Lung (tissue), 11 donors: ENCODE measurements at regions not wholly inside any gene's neighbourhood (a gene's known extent, or its start where the extent isn't known, plus 50 kb on each side); places are given as distances from the start of the nearest gene placed in this dataset.

Experiments
- ATAC-seq: fragments of 200-7000 bp; cut with Tn5 transposase; one replicate; pipeline ENCODE4 v1.9.1; 2020; ENCODE audit warnings: moderate number of reproducible peaks; ENCODE audit not compliant: insufficient read depth, low FRiP score
- DNase-seq, 3 donors: peaks; one replicate each; pipeline ENCODE4 v3.0.0-alpha.2; 2013 to 2017
- H3K27ac ChIP-seq, 2 donors: one replicate each; pipeline ENCODE4 v1.5.1; 2013; ENCODE audit warnings: mild to moderate bottlenecking in 2 of 2, moderate library complexity in 2 of 2, control low read depth in 1 of 2, inconsistent platforms in 1 of 2, low read depth in 1 of 2, low read length in 1 of 2
- H3K27me3 ChIP-seq, 3 donors: one replicate each; pipeline ENCODE4 v1.5.1; 2013; ENCODE audit warnings: low read length in 2 of 3; ENCODE audit not compliant: control insufficient read depth in 3 of 3, insufficient read depth in 3 of 3
- H3K36me3 ChIP-seq, 4 donors: one replicate each; pipeline ENCODE4 v1.5.1; 2013; ENCODE audit warnings: low read length in 4 of 4, mild to moderate bottlenecking in 1 of 4, moderate library complexity in 1 of 4; ENCODE audit not compliant: control insufficient read depth in 4 of 4, insufficient read depth in 4 of 4
- H3K4me1 ChIP-seq, 5 donors: one replicate each; pipeline ENCODE4 v1.5.1; 2013; ENCODE audit warnings: low read length in 5 of 5, mild to moderate bottlenecking in 2 of 5, moderate library complexity in 1 of 5; ENCODE audit not compliant: control insufficient read depth in 5 of 5, insufficient read depth in 5 of 5
- H3K4me3 ChIP-seq: one replicate; pipeline ENCODE4 v1.5.1; 2013; ENCODE audit warnings: mild to moderate bottlenecking, control low read depth, moderate library complexity
- H3K9ac ChIP-seq, 2 donors: one replicate each; pipeline ENCODE4 v1.5.1; 2013; ENCODE audit warnings: low read length in 2 of 2, control low read depth in 1 of 2; ENCODE audit not compliant: insufficient read depth in 1 of 2
- H3K9me3 ChIP-seq, 4 donors: one replicate each; pipeline ENCODE4 v1.5.1; 2013; ENCODE audit warnings: low read length in 3 of 4, mild to moderate bottlenecking in 1 of 4, moderate library complexity in 1 of 4; ENCODE audit not compliant: control insufficient read depth in 4 of 4, insufficient read depth in 3 of 4
- CTCF ChIP-seq: IDR thresholded peaks from 2 replicates; pipeline ENCODE4 v1.5.1; 2012; ENCODE audit warnings: mild to moderate bottlenecking; ENCODE audit errors: control extremely low read depth, extremely low read depth
- WGBS, 2 donors: extraction: QIAGEN DNeasy Blood & Tissue Kit; methylation state at CpG; one replicate each; pipeline ENCODE4 v1.1.7; 2013; 5-methylcytosine and 5-hydroxymethylcytosine counted together
- donor health status: control.
- donor health status: control.
- donor health status: Bipolar disorder and iron deficiency.
- donor health status: healthy.
- donor health status: DM: yes; HTN: yes; CAD: no.

GRCh38 chr5:36370073-36370472 is 68.4 kb upstream of the RANBP3L start:
- H3K36me3 ChIP-seq, result no peaks in the 10 kb centered on the region
- WGBS, 2 donors, result 63 to 70% methylated on average over 2 of the region's 2 CpGs
- no peaks in the 10 kb centered on the region for H3K27me3 ChIP-seq
- no peaks in the 10 kb centered on the region for H3K9me3 ChIP-seq
- no peak for TF ChIP-seq CTCF
- no peak overlapping the region for H3K4me3 ChIP-seq
- DNase-seq (no peak), ATAC-seq (no peak)
- H3K4me1 ChIP-seq, result peaks cover 0 to 5% (median 4%) of the 10 kb centered on the region in 5 donors
- H3K9ac ChIP-seq, result no peak overlapping the region
- no peak overlapping the region for H3K27ac ChIP-seq

DNA sequence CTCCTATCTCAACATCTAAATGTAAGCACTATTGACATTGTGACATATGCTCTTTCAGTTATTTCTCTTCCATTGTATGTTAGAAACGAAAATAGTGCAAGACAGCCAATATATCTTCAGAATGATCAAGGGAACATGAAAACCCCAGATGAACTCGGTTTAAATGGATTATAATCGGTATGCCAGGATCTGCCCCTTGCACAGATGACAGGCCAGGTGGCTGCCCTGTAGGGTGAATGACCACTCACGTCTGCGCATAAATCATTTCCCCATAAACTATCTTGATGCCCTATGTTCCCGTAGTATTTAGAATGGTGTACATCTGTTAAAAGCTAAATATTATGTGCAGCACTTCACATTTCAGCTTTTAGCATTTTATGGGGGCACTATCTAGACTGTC is 69.7 kb upstream of the RANBP3L start:
- H3K27me3 ChIP-seq, result no peaks in the 10 kb centered on the region
- H3K4me1 ChIP-seq, result peaks cover 0 to 5% (median 4%) of the 10 kb centered on the region in 5 donors
- H3K36me3 ChIP-seq, result no peaks in the 10 kb centered on the region
- no peak for ATAC-seq
- no peak for DNase-seq
- WGBS, 2 donors, result 67 to 73% methylated on average over 6 of the region's 6 CpGs
- no peak overlapping the region for H3K4me3 ChIP-seq
- no peak overlapping the region for H3K9ac ChIP-seq
- no peak overlapping the region for H3K27ac ChIP-seq
- TF ChIP-seq CTCF, result no peak
- H3K9me3 ChIP-seq, result no peaks in the 10 kb centered on the region

DNA sequence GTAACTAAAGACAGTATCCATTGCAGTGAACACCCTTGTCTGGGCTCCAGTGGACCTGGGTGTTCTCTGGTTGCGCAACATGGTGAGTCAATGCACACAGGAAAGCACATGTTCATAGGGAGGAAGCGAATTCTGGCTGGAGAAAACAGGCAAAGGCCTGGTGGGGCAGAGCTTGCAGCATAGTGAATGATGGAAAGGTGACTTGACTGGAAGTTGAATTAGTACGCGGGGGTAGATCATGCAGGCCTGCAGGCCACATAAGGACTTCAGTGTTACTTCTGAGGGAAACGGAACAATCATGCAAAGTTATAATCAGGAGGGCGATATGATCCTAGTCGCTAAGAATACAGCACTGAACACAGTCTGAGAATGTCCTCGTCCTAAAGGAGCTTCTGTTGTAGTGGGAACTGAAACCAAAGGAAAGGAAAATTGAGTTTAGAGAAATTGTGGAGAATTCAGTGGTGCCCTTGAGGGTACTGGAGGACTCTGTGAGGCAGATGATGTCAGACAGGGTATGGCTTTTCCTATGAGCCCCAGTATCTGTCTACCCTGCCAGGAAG is 71.9 kb upstream of the RANBP3L start:
- no peak overlapping the region for H3K9ac ChIP-seq
- no peak for TF ChIP-seq CTCF
- WGBS, 2 donors, result 52 to 65% methylated on average over 8 of the region's 8 CpGs
- peaks cover 0 to 5% (median 0%) of the 10 kb centered on the region in 5 donors for H3K4me1 ChIP-seq
- H3K4me3 ChIP-seq, result no peak overlapping the region
- H3K9me3 ChIP-seq, result no peaks in the 10 kb centered on the region
- H3K27me3 ChIP-seq, result no peaks in the 10 kb centered on the region
- DNase-seq, result no peak
- peak overlapping the region in 1 of 2 donors; percentile 47 for H3K27ac ChIP-seq
- peak; percentile 58 for ATAC-seq
- no peaks in the 10 kb centered on the region for H3K36me3 ChIP-seq

DNA sequence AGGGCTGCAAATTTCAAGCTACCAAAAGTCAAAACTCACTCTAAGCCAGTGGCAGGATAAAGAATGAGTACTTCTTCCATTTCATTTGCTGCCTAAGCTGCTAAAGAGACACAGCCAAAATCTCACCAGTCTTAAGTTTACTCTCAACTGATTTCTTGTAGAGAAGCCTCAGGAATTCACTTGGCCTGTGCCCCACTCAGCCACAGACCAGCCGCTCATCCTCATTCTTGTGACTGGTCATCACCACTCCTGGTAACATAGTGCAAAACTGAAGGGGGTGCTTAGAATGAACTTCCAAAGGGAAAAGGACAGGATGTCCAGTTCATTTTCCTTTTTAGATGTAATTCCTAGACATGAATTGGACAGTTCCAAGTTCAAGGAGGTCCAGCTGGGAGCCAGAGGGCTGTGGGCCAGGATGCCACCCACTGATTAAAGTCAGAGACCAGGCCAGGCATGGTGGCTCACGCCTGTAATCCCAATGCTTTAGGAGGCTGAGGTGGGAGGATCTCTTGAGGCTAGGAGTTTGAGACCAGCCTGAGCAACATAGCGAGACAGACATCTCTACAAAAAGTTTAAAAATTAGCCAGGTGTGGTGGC is 72.7 kb upstream of the RANBP3L start:
- no peak for TF ChIP-seq CTCF
- H3K4me3 ChIP-seq, result no peak overlapping the region
- H3K27me3 ChIP-seq, result no peaks in the 10 kb centered on the region
- no peaks in the 10 kb centered on the region for H3K36me3 ChIP-seq
- H3K4me1 ChIP-seq, result peaks cover 0 to 5% (median 0%) of the 10 kb centered on the region in 5 donors
- H3K27ac ChIP-seq, result no peak overlapping the region
- ATAC-seq (peak; percentile 53), DNase-seq (no peak)
- WGBS, 2 donors, result 81 to 92% methylated on average over 3 of the region's 3 CpGs
- no peak overlapping the region for H3K9ac ChIP-seq
- no peaks in the 10 kb centered on the region for H3K9me3 ChIP-seq
